Osteocyte (in vitro differentiated cells): ENCODE measurements at regions not wholly inside any gene's neighbourhood (a gene's known extent, or its start where the extent isn't known, plus 50 kb on each side); places are given as distances from the start of the nearest gene placed in this dataset.

Experiments
- DNase-seq: peaks from one replicate; pipeline ENCODE4 v3.0.0; 2021; ENCODE audit warnings: mixed read lengths; ENCODE audit not compliant: unreplicated experiment; ENCODE audit errors: extremely low spot score
- H3K27ac Mint-ChIP-seq: one replicate; pipeline ENCODE4 v1.8.0; 2021; ENCODE audit warnings: mild to moderate bottlenecking, mixed read lengths; ENCODE audit not compliant: unreplicated experiment
- H3K27me3 Mint-ChIP-seq: one replicate; pipeline ENCODE4 v1.8.0; 2021; ENCODE audit warnings: mixed read lengths; ENCODE audit not compliant: unreplicated experiment
- H3K36me3 Mint-ChIP-seq: one replicate; pipeline ENCODE4 v1.8.0; 2021; ENCODE audit warnings: mixed read lengths; ENCODE audit not compliant: unreplicated experiment
- H3K4me1 Mint-ChIP-seq: one replicate; pipeline ENCODE4 v1.8.0; 2021; ENCODE audit warnings: mixed read lengths; ENCODE audit not compliant: unreplicated experiment
- H3K4me3 Mint-ChIP-seq: one replicate; pipeline ENCODE4 v1.8.0; 2021; ENCODE audit warnings: mild to moderate bottlenecking, moderate library complexity, mixed read lengths; ENCODE audit not compliant: unreplicated experiment
- H3K9me3 Mint-ChIP-seq: one replicate; pipeline ENCODE4 v1.8.0; 2021; ENCODE audit warnings: mixed read lengths; ENCODE audit not compliant: unreplicated experiment
- TF ChIP-seq, protein P1 (sequence below): fragments of 200-600 bp; sonication (generic); IDR thresholded peaks from 2 replicates; pipeline ENCODE4 v1.5.0; 2021; ENCODE audit warnings: antibody characterized with exemption, mild to moderate bottlenecking, moderate library complexity

DNA sequence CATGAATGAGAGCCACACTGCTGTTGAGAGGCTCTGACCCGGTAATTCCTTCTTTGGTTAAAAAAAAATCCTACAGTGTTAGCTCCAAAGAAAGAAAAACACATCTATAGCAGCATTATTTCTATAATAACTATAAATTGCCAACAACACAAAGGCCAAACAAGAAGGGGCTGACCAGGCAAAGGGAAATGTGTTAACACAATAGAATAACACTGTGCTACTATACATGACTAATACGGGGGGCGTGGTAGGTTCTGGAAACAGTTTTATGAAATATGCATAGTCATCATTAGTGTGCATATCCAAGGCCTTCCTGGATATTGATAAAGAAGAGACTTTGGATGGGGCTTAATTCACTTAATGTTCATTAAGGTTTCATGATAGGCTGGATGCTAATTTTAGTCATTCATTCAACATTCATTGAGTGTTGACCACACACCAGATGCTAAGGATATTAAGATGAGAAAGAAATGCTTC lies 50.0 kb upstream of the CCL1 start:
- Mint-ChIP-seq H3K27ac (no peak overlapping the region), H3K9me3 (no peaks in the 10 kb centered on the region), H3K4me1 (no peaks in the 10 kb centered on the region), H3K27me3 (peaks cover 14% of the 10 kb centered on the region), H3K4me3 (no peak overlapping the region), H3K36me3 (no peaks in the 10 kb centered on the region)
- no peak for DNase-seq
- TF ChIP-seq, protein P1, sequence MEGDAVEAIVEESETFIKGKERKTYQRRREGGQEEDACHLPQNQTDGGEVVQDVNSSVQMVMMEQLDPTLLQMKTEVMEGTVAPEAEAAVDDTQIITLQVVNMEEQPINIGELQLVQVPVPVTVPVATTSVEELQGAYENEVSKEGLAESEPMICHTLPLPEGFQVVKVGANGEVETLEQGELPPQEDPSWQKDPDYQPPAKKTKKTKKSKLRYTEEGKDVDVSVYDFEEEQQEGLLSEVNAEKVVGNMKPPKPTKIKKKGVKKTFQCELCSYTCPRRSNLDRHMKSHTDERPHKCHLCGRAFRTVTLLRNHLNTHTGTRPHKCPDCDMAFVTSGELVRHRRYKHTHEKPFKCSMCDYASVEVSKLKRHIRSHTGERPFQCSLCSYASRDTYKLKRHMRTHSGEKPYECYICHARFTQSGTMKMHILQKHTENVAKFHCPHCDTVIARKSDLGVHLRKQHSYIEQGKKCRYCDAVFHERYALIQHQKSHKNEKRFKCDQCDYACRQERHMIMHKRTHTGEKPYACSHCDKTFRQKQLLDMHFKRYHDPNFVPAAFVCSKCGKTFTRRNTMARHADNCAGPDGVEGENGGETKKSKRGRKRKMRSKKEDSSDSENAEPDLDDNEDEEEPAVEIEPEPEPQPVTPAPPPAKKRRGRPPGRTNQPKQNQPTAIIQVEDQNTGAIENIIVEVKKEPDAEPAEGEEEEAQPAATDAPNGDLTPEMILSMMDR, result no peak
